ENCODE measurements at regions not wholly inside any gene's neighbourhood (a gene's known extent, or its start where the extent isn't known, plus 50 kb on each side); places are given as distances from the start of the nearest gene placed in this dataset.

- DNase-seq, result no peak
These were observed 171.9 kb upstream of the GPR12 start for GRCh38 chr13:26932465-26932864.

- DNase-seq, result peak in 13 of 14 donors; percentile 4 to 69 (median 31)
These were observed 169.6 kb upstream of the GPR12 start for GRCh38 chr13:26929971-26930730.

- DNase-seq, result no peak
These were observed 166.9 kb upstream of the GPR12 start for GRCh38 chr13:26927511-26927910.

GRCh38 chr13:26926371-26926770 lies 165.8 kb upstream of the GPR12 start:
- DNase-seq, result no peak

GRCh38 chr13:26923824-26924605 lies 163.4 kb upstream of the GPR12 start:
- no peak for DNase-seq

- no peak for DNase-seq
These were observed 161.3 kb upstream of the GPR12 start for GRCh38 chr13:26921918-26922317.

GRCh38 chr13:26920614-26921355 lies 160.2 kb upstream of the GPR12 start:
- DNase-seq, result no peak

GRCh38 chr13:26919732-26920131 lies 159.1 kb upstream of the GPR12 start:
- no peak for DNase-seq

- no peak for DNase-seq
These were observed 158.7 kb upstream of the GPR12 start for GRCh38 chr13:26919311-26919710.

GRCh38 chr13:26914624-26915023 lies 154.0 kb upstream of the GPR12 start:
- DNase-seq, result no peak

- no peak for DNase-seq
These were observed 153.6 kb upstream of the GPR12 start for GRCh38 chr13:26914148-26914547.

- DNase-seq, result no peak
These were observed 150.3 kb upstream of the GPR12 start for GRCh38 chr13:26910754-26911465.

GRCh38 chr13:26909477-26909876 lies 148.9 kb upstream of the GPR12 start:
- DNase-seq, result no peak

- no peak for DNase-seq
These were observed 147.5 kb upstream of the GPR12 start for GRCh38 chr13:26908126-26908525.

GRCh38 chr13:26899202-26899601 lies 138.6 kb upstream of the GPR12 start:
- DNase-seq, result no peak

GRCh38 chr13:26897706-26898550 lies 137.3 kb upstream of the GPR12 start:
- no peak for DNase-seq

GRCh38 chr13:26896986-26897668 lies 136.5 kb upstream of the GPR12 start:
- DNase-seq, result no peak

GRCh38 chr13:26895808-26896466 lies 135.4 kb upstream of the GPR12 start:
- no peak for DNase-seq

- DNase-seq, result no peak
These were observed 134.7 kb upstream of the GPR12 start for GRCh38 chr13:26895081-26895807.

- DNase-seq, result no peak
These were observed 128.0 kb upstream of the GPR12 start for GRCh38 chr13:26888632-26889031.
